ENCODE measurements at regions not wholly inside any gene's neighbourhood (a gene's known extent, or its start where the extent isn't known, plus 50 kb on each side); places are given as distances from the start of the nearest gene placed in this dataset.

- no peaks in the 10 kb centered on the region for H3K36me3 ChIP-seq (replicated peaks; ENCODE audit: low read depth, low read length)
- H3K4me2 ChIP-seq (ENCODE audit: low read length): no peak overlapping the region
- no peak overlapping the region for H3K27ac ChIP-seq (ENCODE audit: low read length)
- no peak overlapping the region for H2AFZ ChIP-seq (ENCODE audit: low read depth, low read length)
- H3K79me2 ChIP-seq (ENCODE audit: low read length): no peaks in the 10 kb centered on the region
- no peak overlapping the region for H3K4me3 ChIP-seq (ENCODE audit: low read length)
- H3K9me3 ChIP-seq (ENCODE audit: insufficient read depth, low read length): no peaks in the 10 kb centered on the region
- TF ChIP-seq EZH2phosphoT487 (IDR thresholded peaks at IDR 0.05; ENCODE audit: low read depth) (no peak), CTCF (IDR thresholded peaks at IDR 0.05; ENCODE audit: low read depth, low read length) (no peak)
- H3K9ac ChIP-seq (ENCODE audit: low read length): no peak overlapping the region
- no peaks in the 10 kb centered on the region for H4K20me1 ChIP-seq (ENCODE audit: insufficient read depth, low read length)
- H3K4me1 ChIP-seq (ENCODE audit: low read length): no peaks in the 10 kb centered on the region
- H3K27me3 ChIP-seq (ENCODE audit: low read depth, low read length): no peaks in the 10 kb centered on the region
Observed at GRCh38 chr3:153111016-153111415, 51.0 kb upstream of the RAP2B start.
